Esophagus muscularis mucosa (tissue), 4 donors: ENCODE measurements at regions not wholly inside any gene's neighbourhood (a gene's known extent, or its start where the extent isn't known, plus 50 kb on each side); places are given as distances from the start of the nearest gene placed in this dataset.

Source experiments
- DNase-seq: peaks from one replicate; pipeline ENCODE4 v3.0.0-alpha.2; 2017; ENCODE audit errors: extremely low spot score
- H3K27ac ChIP-seq, 4 donors: fragments of 200-600 bp; sonication (generic); replicated peaks in 1 of 4; 1 replicate in 3 of 4; 2 replicates in 1 of 4; pipeline ENCODE4 v1.5.1; 2016 to 2019; ENCODE audit warnings: mild to moderate bottlenecking in 1 of 4
- H3K27me3 ChIP-seq, 4 donors: fragments of 200-600 bp; sonication (generic); one replicate each; pipeline versions ENCODE4 v1.5.1 to v1.6.0; 2016 to 2019
- H3K36me3 ChIP-seq, 4 donors: fragments of 200-600 bp; sonication (generic); one replicate each; pipeline ENCODE4 v1.5.1; 2016 to 2019
- H3K4me1 ChIP-seq, 4 donors: fragments of 200-600 bp; sonication (generic); one replicate each; pipeline ENCODE4 v1.5.1; 2016 to 2019
- H3K4me3 ChIP-seq, 4 donors: fragments of 200-600 bp; sonication (generic); 1 replicate in 2 of 4; 2 replicates in 2 of 4; pipeline ENCODE4 v1.5.1; 2016 to 2019; ENCODE audit warnings: mild to moderate bottlenecking in 4 of 4, moderate library complexity in 1 of 4
- H3K9me3 ChIP-seq, 4 donors: fragments of 200-600 bp; sonication (generic); 1 replicate in 3 of 4; 2 replicates in 1 of 4; pipeline ENCODE4 v1.5.1; 2016 to 2019
- EP300 ChIP-seq: sonication (generic); formaldehyde crosslinking; IDR thresholded peaks from one replicate; pipeline ENCODE4 v1.6.1; 2017; ENCODE audit warnings: antibody characterized with exemption
- POLR2A ChIP-seq: fragments of 450-650 bp; IDR thresholded peaks from one replicate; pipeline ENCODE4 v1.6.1; 2017; ENCODE audit warnings: antibody characterized with exemption, moderate library complexity, mild to moderate bottlenecking, low read depth
- POLR2AphosphoS5 ChIP-seq, 2 donors: sonication (generic); formaldehyde crosslinking; IDR thresholded peaks; one replicate each; pipeline ENCODE4 v1.6.1; 2017; ENCODE audit warnings: antibody characterized with exemption in 2 of 2
- WGBS: methylation state at CpG from one replicate; pipeline ENCODE4 v1.1.5; 2018; 5-methylcytosine and 5-hydroxymethylcytosine counted together
- intact Hi-C: fragments of 100-400 bp; cut with DNase I; formaldehyde crosslinking; loops from one replicate; pipeline ENCODE4 v1.15.1; 2023
- TF ChIP-seq, protein P1 (sequence below), 3 experiments: fragments of 200-600 bp in 2 of 3; fragments of 450-650 bp in 1 of 3; sonication (generic) in 2 of 3; IDR thresholded peaks; one replicate each; pipeline ENCODE4 v1.5.1; 2017 to 2019; ENCODE audit warnings: antibody characterized with exemption in 3 of 3, mild to moderate bottlenecking in 2 of 3, moderate library complexity in 1 of 3

DNA sequence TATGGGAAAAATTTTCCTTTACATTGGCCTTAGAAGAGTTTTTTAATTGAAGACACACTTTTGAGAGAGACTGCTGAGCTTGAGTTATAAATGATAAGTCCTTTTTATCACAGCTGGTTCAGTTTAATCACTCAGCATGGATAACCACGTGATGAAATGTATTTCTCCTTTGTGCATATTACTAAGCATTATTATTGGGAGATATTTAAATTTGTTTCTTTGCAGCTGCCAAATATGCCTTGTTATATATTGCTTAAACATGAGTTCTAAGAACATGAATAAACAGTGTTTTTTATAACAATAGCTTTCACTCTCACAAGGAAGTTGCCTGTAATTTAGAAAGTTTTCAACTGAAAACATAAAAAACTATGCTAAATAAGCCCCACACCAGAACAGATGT is 293.5 kb upstream of the LRFN5 start:
- no peaks in the 10 kb centered on the region for H3K4me1 ChIP-seq
- intact Hi-C loops, result no loop called here
- TF ChIP-seq EP300, result no peak
- TF ChIP-seq POLR2A, result no peak
- TF ChIP-seq, protein P1, sequence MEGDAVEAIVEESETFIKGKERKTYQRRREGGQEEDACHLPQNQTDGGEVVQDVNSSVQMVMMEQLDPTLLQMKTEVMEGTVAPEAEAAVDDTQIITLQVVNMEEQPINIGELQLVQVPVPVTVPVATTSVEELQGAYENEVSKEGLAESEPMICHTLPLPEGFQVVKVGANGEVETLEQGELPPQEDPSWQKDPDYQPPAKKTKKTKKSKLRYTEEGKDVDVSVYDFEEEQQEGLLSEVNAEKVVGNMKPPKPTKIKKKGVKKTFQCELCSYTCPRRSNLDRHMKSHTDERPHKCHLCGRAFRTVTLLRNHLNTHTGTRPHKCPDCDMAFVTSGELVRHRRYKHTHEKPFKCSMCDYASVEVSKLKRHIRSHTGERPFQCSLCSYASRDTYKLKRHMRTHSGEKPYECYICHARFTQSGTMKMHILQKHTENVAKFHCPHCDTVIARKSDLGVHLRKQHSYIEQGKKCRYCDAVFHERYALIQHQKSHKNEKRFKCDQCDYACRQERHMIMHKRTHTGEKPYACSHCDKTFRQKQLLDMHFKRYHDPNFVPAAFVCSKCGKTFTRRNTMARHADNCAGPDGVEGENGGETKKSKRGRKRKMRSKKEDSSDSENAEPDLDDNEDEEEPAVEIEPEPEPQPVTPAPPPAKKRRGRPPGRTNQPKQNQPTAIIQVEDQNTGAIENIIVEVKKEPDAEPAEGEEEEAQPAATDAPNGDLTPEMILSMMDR (IDR thresholded peaks at IDR 0.05), result no peak
- TF ChIP-seq POLR2AphosphoS5 (IDR thresholded peaks at IDR 0.05), result no peak
- H3K27me3 ChIP-seq, result no peaks in the 10 kb centered on the region
- H3K4me3 ChIP-seq, result no peak overlapping the region
- DNase-seq, result no peak
- H3K9me3 ChIP-seq, result no peaks in the 10 kb centered on the region
- H3K36me3 ChIP-seq, result no peaks in the 10 kb centered on the region
- H3K27ac ChIP-seq, result no peak overlapping the region
- 32% methylated on average over 1 of the region's 1 CpG for WGBS

DNA sequence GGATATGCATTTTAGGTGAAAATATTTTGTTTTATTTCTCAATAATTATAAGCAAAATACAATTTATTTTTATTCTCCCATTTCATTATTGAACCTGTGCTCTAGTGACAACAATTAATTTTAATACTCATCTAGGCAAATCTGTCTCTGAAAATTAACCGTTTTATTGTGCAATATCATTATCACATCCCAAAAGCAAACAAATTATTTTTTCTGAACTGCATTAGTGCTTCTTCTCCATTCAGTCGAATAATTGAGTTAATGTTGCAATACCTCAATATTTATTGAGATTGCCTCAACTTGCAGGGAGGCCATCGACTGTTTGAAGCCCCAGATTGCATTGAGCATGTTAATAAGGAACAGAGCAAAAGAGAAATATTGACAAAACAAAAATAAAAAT is 303.2 kb upstream of the LRFN5 start:
- TF ChIP-seq EP300 (no peak), POLR2A (no peak), POLR2AphosphoS5 (IDR thresholded peaks at IDR 0.05) (no peak)
- TF ChIP-seq, protein P1 (IDR thresholded peaks at IDR 0.05), result no peak
- WGBS, result 85% methylated on average over 3 of the region's 3 CpGs
- Histone ChIP-seq H3K4me1 (no peaks in the 10 kb centered on the region), H3K9me3 (no peaks in the 10 kb centered on the region), H3K36me3 (no peaks in the 10 kb centered on the region), H3K27me3 (no peaks in the 10 kb centered on the region), H3K4me3 (no peak overlapping the region), H3K27ac (no peak overlapping the region)
- DNase-seq, result no peak
- intact Hi-C loops, result no loop called here

DNA sequence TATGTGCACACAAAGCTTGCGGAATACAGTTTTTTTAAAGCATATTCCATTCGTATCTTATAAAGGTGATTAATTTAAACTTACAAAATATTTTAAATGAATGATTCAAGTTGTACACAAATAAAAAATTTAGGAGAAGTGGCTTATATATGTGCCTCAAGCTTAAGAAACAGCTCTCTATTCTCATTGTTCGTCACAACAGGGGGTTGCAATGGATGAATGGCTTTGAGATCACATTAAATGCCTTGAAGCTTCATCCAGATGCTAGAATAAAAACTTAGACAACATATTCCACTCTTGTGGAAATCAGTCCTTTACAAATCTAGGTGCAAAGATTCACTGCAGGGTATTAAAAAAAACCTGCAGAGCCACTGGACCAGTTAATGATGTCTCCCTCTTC is 303.9 kb upstream of the LRFN5 start:
- H3K36me3 ChIP-seq, result no peaks in the 10 kb centered on the region
- no peak overlapping the region for H3K27ac ChIP-seq
- 93% methylated on average over 3 of the region's 3 CpGs for WGBS
- H3K4me3 ChIP-seq, result no peak overlapping the region
- H3K4me1 ChIP-seq, result no peaks in the 10 kb centered on the region
- no peak for DNase-seq
- H3K27me3 ChIP-seq, result no peaks in the 10 kb centered on the region
- no peaks in the 10 kb centered on the region for H3K9me3 ChIP-seq
- intact Hi-C loops, result no loop called here
- TF ChIP-seq EP300, result no peak
- no peak for TF ChIP-seq POLR2A
- TF ChIP-seq, protein P1 (IDR thresholded peaks at IDR 0.05), result no peak

DNA sequence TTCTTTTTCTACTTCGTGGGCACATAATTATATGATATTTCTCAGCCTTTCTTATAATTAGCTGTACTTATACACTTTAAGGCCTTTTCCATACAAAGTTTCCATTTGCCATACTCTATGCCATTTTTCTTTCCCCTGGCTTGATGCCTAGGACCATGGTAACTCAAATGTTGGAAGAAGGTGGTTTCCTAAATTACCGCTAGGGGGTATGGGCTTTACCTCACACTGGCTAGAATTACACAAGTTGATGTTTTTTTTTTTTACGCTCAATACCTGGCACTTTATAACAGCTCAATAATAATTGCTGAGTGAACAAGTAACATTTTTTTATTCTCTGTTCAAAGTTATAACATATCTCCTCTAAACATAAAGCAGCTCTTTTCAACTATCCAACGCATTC is 306.8 kb upstream of the LRFN5 start:
- no peaks in the 10 kb centered on the region for H3K27me3 ChIP-seq
- TF ChIP-seq POLR2A (no peak), EP300 (no peak), POLR2AphosphoS5 (IDR thresholded peaks at IDR 0.05) (no peak)
- TF ChIP-seq, protein P1 (IDR thresholded peaks at IDR 0.05), result no peak
- no peaks in the 10 kb centered on the region for H3K36me3 ChIP-seq
- WGBS, result 87% methylated on average over 4 of the region's 4 CpGs
- intact Hi-C loops, result no loop called here
- H3K27ac ChIP-seq, result no peak overlapping the region
- H3K9me3 ChIP-seq, result no peaks in the 10 kb centered on the region
- no peak for DNase-seq
- no peaks in the 10 kb centered on the region for H3K4me1 ChIP-seq
- H3K4me3 ChIP-seq, result no peak overlapping the region

DNA sequence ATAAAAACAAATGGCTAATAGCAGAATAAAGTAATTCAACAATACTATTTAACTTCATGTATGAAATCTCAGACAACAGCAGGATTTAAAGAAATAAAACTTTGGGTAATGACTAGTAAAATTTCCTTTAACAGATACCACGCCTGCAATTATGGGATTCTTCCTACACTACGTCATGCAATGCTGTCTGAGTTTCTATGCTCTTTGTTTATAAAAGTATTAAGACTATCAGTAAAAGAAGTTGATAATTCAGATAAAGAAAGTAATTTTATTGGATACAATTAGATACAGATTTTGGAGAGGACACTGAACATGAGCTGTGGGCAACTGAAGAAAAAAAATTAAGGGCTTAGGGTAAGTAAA is 308.4 kb upstream of the LRFN5 start:
- Histone ChIP-seq H3K4me1 (no peaks in the 10 kb centered on the region), H3K4me3 (no peak overlapping the region), H3K27ac (no peak overlapping the region), H3K27me3 (no peaks in the 10 kb centered on the region), H3K9me3 (no peaks in the 10 kb centered on the region), H3K36me3 (no peaks in the 10 kb centered on the region)
- intact Hi-C loops, result no loop called here
- DNase-seq, result no peak
- WGBS, result 64% methylated on average over 2 of the region's 2 CpGs
- no peak for TF ChIP-seq EP300
